ENCODE measurements at regions not wholly inside any gene's neighbourhood (a gene's known extent, or its start where the extent isn't known, plus 50 kb on each side); places are given as distances from the start of the nearest gene placed in this dataset.

GRCh38 chr1:170853867-170854266 lies 81.5 kb upstream of the MROH9 start:
- DNase-seq = no peak
- no peaks in the 10 kb centered on the region for H3K27me3 ChIP-seq
- no peaks in the 10 kb centered on the region for H3K4me1 ChIP-seq
- H3K4me3 ChIP-seq (ENCODE audit: low read depth, low read length) = no peak overlapping the region
- H3K9me3 ChIP-seq = no peaks in the 10 kb centered on the region
- TF ChIP-seq CTCF (IDR thresholded peaks at IDR 0.05; ENCODE audit: low read depth, low read length) = no peak
- H3K36me3 ChIP-seq = no peaks in the 10 kb centered on the region

GRCh38 chr1:170854677-170855076 lies 80.7 kb upstream of the MROH9 start:
- H3K4me3 ChIP-seq (ENCODE audit: low read depth, low read length) = no peak overlapping the region
- H3K9me3 ChIP-seq = no peaks in the 10 kb centered on the region
- H3K4me1 ChIP-seq = no peaks in the 10 kb centered on the region
- H3K27me3 ChIP-seq = no peaks in the 10 kb centered on the region
- TF ChIP-seq CTCF (IDR thresholded peaks at IDR 0.05; ENCODE audit: low read depth, low read length) = no peak
- H3K36me3 ChIP-seq = no peaks in the 10 kb centered on the region
- no peak for DNase-seq

GRCh38 chr1:170856455-170856854 lies 78.9 kb upstream of the MROH9 start:
- Histone ChIP-seq H3K9me3 (no peaks in the 10 kb centered on the region), H3K4me1 (no peaks in the 10 kb centered on the region), H3K36me3 (no peaks in the 10 kb centered on the region), H3K4me3 (ENCODE audit: low read depth, low read length) (no peak overlapping the region), H3K27me3 (no peaks in the 10 kb centered on the region)
- DNase-seq = no peak
- TF ChIP-seq CTCF (IDR thresholded peaks at IDR 0.05; ENCODE audit: low read depth, low read length) = no peak

- no peaks in the 10 kb centered on the region for H3K4me1 ChIP-seq
- H3K4me3 ChIP-seq (ENCODE audit: low read depth, low read length) = no peak overlapping the region
- DNase-seq = no peak
- no peaks in the 10 kb centered on the region for H3K27me3 ChIP-seq
- no peaks in the 10 kb centered on the region for H3K9me3 ChIP-seq
- no peak for TF ChIP-seq CTCF (IDR thresholded peaks at IDR 0.05; ENCODE audit: low read depth, low read length)
- H3K36me3 ChIP-seq = no peaks in the 10 kb centered on the region
These were observed 77.4 kb upstream of the MROH9 start for GRCh38 chr1:170857955-170858354.

- H3K4me3 ChIP-seq (ENCODE audit: low read depth, low read length) = no peak overlapping the region
- H3K4me1 ChIP-seq = no peaks in the 10 kb centered on the region
- DNase-seq = no peak
These were observed 71.7 kb upstream of the MROH9 start for GRCh38 chr1:170863621-170864020.

GRCh38 chr1:170864238-170864637 lies 71.1 kb upstream of the MROH9 start:
- no peaks in the 10 kb centered on the region for H3K4me1 ChIP-seq
- H3K9me3 ChIP-seq = no peaks in the 10 kb centered on the region
- H3K4me3 ChIP-seq (ENCODE audit: low read depth, low read length) = no peak overlapping the region
- H3K36me3 ChIP-seq = no peaks in the 10 kb centered on the region
- no peaks in the 10 kb centered on the region for H3K27me3 ChIP-seq
- no peak for TF ChIP-seq CTCF (IDR thresholded peaks at IDR 0.05; ENCODE audit: low read depth, low read length)
- no peak for DNase-seq

More at GRCh38 chr1:170863621-170864020, 71.7 kb upstream of the MROH9 start:
- Histone ChIP-seq H3K9me3 (no peaks in the 10 kb centered on the region), H3K27me3 (no peaks in the 10 kb centered on the region), H3K36me3 (no peaks in the 10 kb centered on the region)
- no peak for TF ChIP-seq CTCF (IDR thresholded peaks at IDR 0.05; ENCODE audit: low read depth, low read length)
